Natural killer cell (primary cell): ENCODE measurements at regions not wholly inside any gene's neighbourhood (a gene's known extent, or its start where the extent isn't known, plus 50 kb on each side); places are given as distances from the start of the nearest gene placed in this dataset.

Experiments
- ATAC-seq, 3 donors: fragments of 150-1000 bp in 2 of 3; fragments of 200-7000 bp in 1 of 3; cut with Tn5 transposase; 1 replicate in 1 of 3; 2 replicates in 2 of 3; pipeline ENCODE4 v1.10.0; 2021; ENCODE audit warnings: mild to moderate bottlenecking in 2 of 3, moderate library complexity in 2 of 3
- DNase-seq, 2 donors: peaks; one replicate each; pipeline versions ENCODE4 v3.0.0 to v3.0.0-alpha.2; 2013 to 2021; ENCODE audit warnings: mixed read lengths in 1 of 2
- H3K27ac ChIP-seq: one replicate; pipeline ENCODE4 v1.5.1; 2013; ENCODE audit warnings: mild to moderate bottlenecking, low read length
- H3K27me3 ChIP-seq: one replicate; pipeline ENCODE4 v1.6.1; 2013; ENCODE audit warnings: low read length; ENCODE audit not compliant: control insufficient read depth, insufficient read depth
- H3K36me3 ChIP-seq: one replicate; pipeline ENCODE4 v1.6.1; 2013; ENCODE audit warnings: low read length; ENCODE audit not compliant: control insufficient read depth, insufficient read depth
- H3K4me1 ChIP-seq: one replicate; pipeline ENCODE4 v1.6.1; 2013; ENCODE audit warnings: low read length; ENCODE audit not compliant: control insufficient read depth, insufficient read depth
- H3K4me3 ChIP-seq: one replicate; pipeline ENCODE4 v1.5.1; 2013; ENCODE audit warnings: low read length
- H3K9me3 ChIP-seq: one replicate; pipeline ENCODE4 v1.6.1; 2013; ENCODE audit warnings: low read length; ENCODE audit not compliant: control insufficient read depth, insufficient read depth
- H3K27ac Mint-ChIP-seq, 2 donors: one replicate each; pipeline ENCODE4 v1.8.0; 2022; ENCODE audit warnings: mild to moderate bottlenecking in 2 of 2, mixed read lengths in 2 of 2, moderate library complexity in 1 of 2
- H3K27me3 Mint-ChIP-seq, 2 donors: one replicate each; pipeline ENCODE4 v1.8.0; 2022; ENCODE audit warnings: low read depth in 2 of 2, mixed read lengths in 2 of 2
- H3K36me3 Mint-ChIP-seq: one replicate; pipeline ENCODE4 v1.8.0; 2022; ENCODE audit warnings: mixed read lengths
- H3K4me1 Mint-ChIP-seq, 2 donors: one replicate each; pipeline ENCODE4 v1.8.0; 2022; ENCODE audit warnings: mixed read lengths in 2 of 2
- H3K4me3 Mint-ChIP-seq: one replicate; pipeline ENCODE4 v1.8.0; 2022; ENCODE audit warnings: mild to moderate bottlenecking, moderate library complexity, mixed read lengths
- H3K9me3 Mint-ChIP-seq, 2 donors: one replicate each; pipeline ENCODE4 v1.8.0; 2022; ENCODE audit warnings: mixed read lengths in 2 of 2
- WGBS: methylation state at CpG from one replicate; pipeline ENCODE4 v1.1.7; 2013; ENCODE audit warnings: missing lambda C conversion rate; ENCODE audit not compliant: insufficient coverage; 5-methylcytosine and 5-hydroxymethylcytosine counted together
- intact Hi-C: fragments of 100-400 bp; cut with micrococcal nuclease; formaldehyde crosslinking; loops from one replicate; pipeline ENCODE4 v1.14.2; 2022
- TF ChIP-seq, protein P1 (sequence below): fragments of 200-600 bp; IDR thresholded peaks from one replicate; pipeline ENCODE4 v1.8.0; 2022; ENCODE audit warnings: antibody characterized with exemption

DNA sequence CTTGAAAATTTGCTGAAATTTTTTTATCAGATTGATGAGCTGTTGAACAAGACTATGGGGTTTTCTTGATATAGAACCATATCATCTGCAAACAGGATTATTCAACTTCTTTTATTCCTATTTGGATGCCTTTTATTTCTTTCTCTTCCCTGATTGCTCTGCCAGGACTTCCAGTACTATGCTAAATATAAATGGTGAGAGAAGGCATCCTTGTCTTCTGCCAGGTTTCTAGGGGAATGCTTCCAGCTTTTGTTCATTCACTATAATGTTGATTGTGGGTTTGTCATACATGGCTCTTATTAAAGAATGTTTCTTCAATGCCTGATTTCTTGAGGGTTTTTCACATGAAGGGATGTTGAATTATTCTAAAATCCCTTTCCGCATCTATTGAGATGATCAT lies 1139.5 kb downstream of the FAM133A start:
- Histone ChIP-seq H3K27ac (no peak overlapping the region), H3K9me3 (no peaks in the 10 kb centered on the region), H3K4me3 (no peak overlapping the region), H3K36me3 (no peaks in the 10 kb centered on the region), H3K27me3 (no peaks in the 10 kb centered on the region), H3K4me1 (no peaks in the 10 kb centered on the region)
- TF ChIP-seq, protein P1, sequence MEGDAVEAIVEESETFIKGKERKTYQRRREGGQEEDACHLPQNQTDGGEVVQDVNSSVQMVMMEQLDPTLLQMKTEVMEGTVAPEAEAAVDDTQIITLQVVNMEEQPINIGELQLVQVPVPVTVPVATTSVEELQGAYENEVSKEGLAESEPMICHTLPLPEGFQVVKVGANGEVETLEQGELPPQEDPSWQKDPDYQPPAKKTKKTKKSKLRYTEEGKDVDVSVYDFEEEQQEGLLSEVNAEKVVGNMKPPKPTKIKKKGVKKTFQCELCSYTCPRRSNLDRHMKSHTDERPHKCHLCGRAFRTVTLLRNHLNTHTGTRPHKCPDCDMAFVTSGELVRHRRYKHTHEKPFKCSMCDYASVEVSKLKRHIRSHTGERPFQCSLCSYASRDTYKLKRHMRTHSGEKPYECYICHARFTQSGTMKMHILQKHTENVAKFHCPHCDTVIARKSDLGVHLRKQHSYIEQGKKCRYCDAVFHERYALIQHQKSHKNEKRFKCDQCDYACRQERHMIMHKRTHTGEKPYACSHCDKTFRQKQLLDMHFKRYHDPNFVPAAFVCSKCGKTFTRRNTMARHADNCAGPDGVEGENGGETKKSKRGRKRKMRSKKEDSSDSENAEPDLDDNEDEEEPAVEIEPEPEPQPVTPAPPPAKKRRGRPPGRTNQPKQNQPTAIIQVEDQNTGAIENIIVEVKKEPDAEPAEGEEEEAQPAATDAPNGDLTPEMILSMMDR = no peak
- DNase-seq (no peak), ATAC-seq (no peak)
- 100% methylated on average over 1 of the region's 1 CpG for WGBS
- peaks cover 3 to 10% of the 10 kb centered on the region in 2 donors for H3K9me3 Mint-ChIP-seq
- H3K4me1 Mint-ChIP-seq = no peaks in the 10 kb centered on the region
- no peaks in the 10 kb centered on the region for H3K36me3 Mint-ChIP-seq
- H3K4me3 Mint-ChIP-seq = no peak overlapping the region
- H3K27ac Mint-ChIP-seq = no peak overlapping the region
- intact Hi-C loops = no loop called here
- H3K27me3 Mint-ChIP-seq = peaks cover 0 to 14% of the 10 kb centered on the region in 2 donors

DNA sequence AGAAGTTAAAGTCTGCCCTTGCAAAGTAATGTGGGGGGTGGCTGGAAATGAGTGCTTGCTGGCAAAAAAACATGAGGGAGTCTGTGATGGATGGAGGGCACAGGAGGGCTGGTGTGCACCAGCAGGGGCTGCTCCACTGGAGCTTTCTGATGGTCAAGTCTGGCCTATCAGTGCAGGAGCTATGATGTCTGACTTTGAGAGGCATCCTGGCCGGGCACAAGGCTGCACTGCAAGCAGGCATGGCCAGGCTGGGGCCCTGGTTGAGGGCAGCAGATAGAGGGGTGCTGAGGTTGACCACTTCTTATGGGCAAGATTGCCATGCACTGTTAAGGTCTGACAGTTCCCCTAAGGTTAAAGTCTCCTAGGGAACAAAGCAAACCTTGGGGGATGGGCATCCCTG lies 1140.2 kb downstream of the FAM133A start:
- Mint-ChIP-seq H3K36me3 (no peaks in the 10 kb centered on the region), H3K9me3 (peaks cover 3 to 10% of the 10 kb centered on the region in 2 donors), H3K27me3 (peaks cover 0 to 14% of the 10 kb centered on the region in 2 donors), H3K27ac (no peak overlapping the region), H3K4me3 (no peak overlapping the region), H3K4me1 (no peaks in the 10 kb centered on the region)
- Histone ChIP-seq H3K4me1 (no peaks in the 10 kb centered on the region), H3K36me3 (no peaks in the 10 kb centered on the region), H3K27me3 (no peaks in the 10 kb centered on the region), H3K4me3 (no peak overlapping the region), H3K9me3 (no peaks in the 10 kb centered on the region), H3K27ac (no peak overlapping the region)
- ATAC-seq (no peak), DNase-seq (no peak)
- WGBS = 47% methylated on average over 1 of the region's 1 CpG
- intact Hi-C loops = no loop called here
- TF ChIP-seq, protein P1 = no peak

DNA sequence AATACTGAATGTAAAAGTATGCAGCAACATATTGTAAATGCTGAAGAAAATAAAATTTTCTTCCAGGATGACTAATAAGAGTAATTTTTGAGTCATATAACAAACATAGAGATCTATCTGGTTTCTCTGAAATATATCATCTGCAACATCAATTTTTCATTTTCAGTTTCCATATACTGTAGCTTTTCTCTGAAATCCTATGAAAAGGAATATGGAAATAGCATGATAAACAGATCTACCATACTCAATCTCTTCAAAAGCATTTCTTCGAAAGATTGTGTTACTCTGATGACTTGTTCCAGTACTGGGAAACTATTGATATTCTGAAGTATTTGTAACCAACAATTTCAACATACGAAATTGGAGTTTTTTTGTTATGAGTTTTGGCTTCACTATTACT lies 1156.7 kb downstream of the FAM133A start:
- Histone ChIP-seq H3K36me3 (no peaks in the 10 kb centered on the region), H3K4me1 (no peaks in the 10 kb centered on the region), H3K9me3 (no peaks in the 10 kb centered on the region), H3K27ac (no peak overlapping the region), H3K27me3 (no peaks in the 10 kb centered on the region), H3K4me3 (no peak overlapping the region)
- Mint-ChIP-seq H3K36me3 (no peaks in the 10 kb centered on the region), H3K4me3 (no peak overlapping the region), H3K27me3 (no peaks in the 10 kb centered on the region), H3K4me1 (no peaks in the 10 kb centered on the region), H3K27ac (no peak overlapping the region), H3K9me3 (no peaks in the 10 kb centered on the region)
- intact Hi-C loops = no loop called here
- TF ChIP-seq, protein P1 = no peak
- no peak for DNase-seq
- no peak for ATAC-seq
- no CpG with 5 or more reads among the region's 2 CpGs for WGBS

DNA sequence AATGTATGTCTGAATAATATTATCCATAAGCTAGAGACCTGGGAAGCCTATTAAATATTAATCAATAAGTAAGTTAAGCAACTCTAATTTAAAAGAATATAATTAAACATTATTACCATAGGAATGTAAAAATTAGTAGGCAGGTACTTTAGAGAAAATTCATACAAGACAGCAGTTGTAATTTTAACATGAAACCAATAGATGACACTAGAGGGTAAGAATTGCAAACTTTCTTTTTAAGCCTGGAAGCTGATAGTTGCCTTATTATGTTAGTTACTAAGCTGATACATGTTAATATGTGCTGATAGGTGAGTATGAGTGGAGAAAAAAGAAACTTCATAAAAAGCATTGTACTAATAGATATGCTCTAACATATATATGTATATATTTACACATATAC lies 1157.4 kb downstream of the FAM133A start:
- TF ChIP-seq, protein P1 = no peak
- Histone ChIP-seq H3K4me1 (no peaks in the 10 kb centered on the region), H3K36me3 (no peaks in the 10 kb centered on the region), H3K27me3 (no peaks in the 10 kb centered on the region), H3K4me3 (no peak overlapping the region), H3K27ac (no peak overlapping the region), H3K9me3 (no peaks in the 10 kb centered on the region)
- H3K27ac Mint-ChIP-seq = no peak overlapping the region
- intact Hi-C loops = no loop called here
- H3K4me3 Mint-ChIP-seq = no peak overlapping the region
- DNase-seq (no peak), ATAC-seq (no peak)
- no peaks in the 10 kb centered on the region for H3K27me3 Mint-ChIP-seq
- no peaks in the 10 kb centered on the region for H3K9me3 Mint-ChIP-seq
- H3K36me3 Mint-ChIP-seq = no peaks in the 10 kb centered on the region
- H3K4me1 Mint-ChIP-seq = no peaks in the 10 kb centered on the region
